GM12878 (cell line): ENCODE measurements at regions not wholly inside any gene's neighbourhood (a gene's known extent, or its start where the extent isn't known, plus 50 kb on each side); places are given as distances from the start of the nearest gene placed in this dataset.

Experiments used
- ATAC-seq: fragments of 200-7000 bp; cut with Tn5 transposase; 3 replicates; pipeline ENCODE4 v1.9.1; 2020; ENCODE audit warnings: mild to moderate bottlenecking, moderate library complexity
- BruUV-seq: library from RNA; stranded (reverse); fragments of 400-500 nt; replicated peaks from 2 replicates; lab custom pipeline; 2021; lab: Mats Ljungman, UMichigan
- CTCF ChIA-PET: fragments of 300-600 bp; sonication (Branson Sonifier 250); formaldehyde crosslinking; extraction: SDS; loops from one replicate; lab custom pipeline; 2021; ENCODE audit warnings: inconsistent platforms; lab: Yijun Ruan, JAX
- POLR2A ChIA-PET: fragments of 350-600 bp; formaldehyde crosslinking; extraction: SDS; loops from one replicate; lab custom pipeline; 2021; ENCODE audit warnings: inconsistent platforms; lab: Charles Lee
- RAD21 ChIA-PET: fragments of 300-600 bp; sonication (Branson Sonifier 250); formaldehyde crosslinking; loops from one replicate; lab custom pipeline; 2023; ENCODE audit warnings: antibody characterized with exemption; ENCODE audit not compliant: unreplicated experiment; lab: Charles Lee
- SMC1A ChIA-PET: fragments of 300-600 bp; sonication (Branson Sonifier 250); formaldehyde crosslinking; loops from one replicate; lab custom pipeline; 2023; ENCODE audit not compliant: unreplicated experiment, uncharacterized antibody; lab: Charles Lee
- DNase-seq: peaks from one replicate; pipeline ENCODE4 v3.0.0-alpha.2; 2011; ENCODE audit warnings: low read depth, low spot score
- FAIRE-seq: peaks from 3 replicates; lab custom pipeline; 2011; peaks lifted over from hg19 to GRCh38; lab: Jason Lieb, UNC
- H2AFZ ChIP-seq: 2 replicates; pipeline ENCODE4 v1.6.0; 2011; ENCODE audit warnings: low read depth, low read length, control low read depth; ENCODE audit not compliant: control insufficient read depth
- H3K27ac ChIP-seq: 2 replicates; pipeline ENCODE4 v1.5.1; 2011; ENCODE audit warnings: control low read depth; ENCODE audit not compliant: control insufficient read depth, insufficient read depth
- H3K27me3 ChIP-seq, 2 experiments: replicated peaks in 1 of 2; 2 replicates each; pipeline versions ENCODE4 v1.6.0 to v1.6.1; 2011; ENCODE audit warnings: low read length in 1 of 2; ENCODE audit not compliant: control insufficient read depth in 2 of 2, insufficient read depth in 2 of 2
- H3K36me3 ChIP-seq, 2 experiments: 2 replicates each; pipeline ENCODE4 v1.5.1; 2011; ENCODE audit warnings: low read length in 1 of 2; ENCODE audit not compliant: control insufficient read depth in 2 of 2, insufficient read depth in 2 of 2
- H3K4me1 ChIP-seq: 2 replicates; pipeline ENCODE4 v1.6.1; 2011; ENCODE audit warnings: mild to moderate bottlenecking, low read length, moderate library complexity, mixed read lengths; ENCODE audit not compliant: control insufficient read depth, insufficient read depth
- H3K4me2 ChIP-seq: 2 replicates; pipeline ENCODE4 v1.6.0; 2011; ENCODE audit warnings: control low read depth; ENCODE audit not compliant: control insufficient read depth, insufficient read depth
- H3K4me3 ChIP-seq: fragments of 200-600 bp; sonication (generic); 2 replicates; pipeline ENCODE4 v1.5.1; 2016
- H3K79me2 ChIP-seq: 2 replicates; pipeline ENCODE4 v1.6.0; 2011; ENCODE audit warnings: low read length; ENCODE audit not compliant: control insufficient read depth, insufficient read depth
- H3K9ac ChIP-seq: 2 replicates; pipeline ENCODE4 v1.8.0; 2011; ENCODE audit warnings: low read length, control low read depth, mixed read lengths; ENCODE audit not compliant: control insufficient read depth, insufficient read depth
- H3K9me3 ChIP-seq: replicated peaks from 3 replicates; pipeline ENCODE4 v1.5.1; 2011; ENCODE audit warnings: mild to moderate bottlenecking, low read length; ENCODE audit not compliant: control insufficient read depth, insufficient read depth
- H4K20me1 ChIP-seq: 2 replicates; pipeline ENCODE4 v1.6.0; 2011; ENCODE audit not compliant: control insufficient read depth, insufficient read depth
- ATF7 ChIP-seq: fragments of 450-650 bp; IDR thresholded peaks from 2 replicates; pipeline ENCODE4 v1.6.1; 2016; ENCODE audit warnings: low read depth, mild to moderate bottlenecking
- FOXM1 ChIP-seq: IDR thresholded peaks from 2 replicates; pipeline ENCODE4 v1.6.1; 2012; ENCODE audit warnings: low read depth, mild to moderate bottlenecking, inconsistent platforms, low read length, moderate library complexity
- HDAC6 ChIP-seq: fragments of 200-600 bp; sonication (generic); IDR thresholded peaks from one replicate; pipeline ENCODE4 v1.8.0; 2017; ENCODE audit warnings: antibody characterized with exemption; ENCODE audit not compliant: unreplicated experiment
- RCOR1 ChIP-seq: conservative IDR thresholded peaks from 2 replicates; pipeline ENCODE4 v1.6.1; 2012; ENCODE audit warnings: low read depth, low read length, improper control_type of control experiment
- RFX5 ChIP-seq: IDR thresholded peaks from 2 replicates; pipeline ENCODE4 v1.6.1; 2011; ENCODE audit warnings: low read depth, low read length, improper control_type of control experiment
- WGBS: methylation state at CpG from one replicate; pipeline ENCODE4 v1.1.6; 2016; ENCODE audit warnings: low lambda C conversion rate; ENCODE audit not compliant: insufficient replicate concordance, insufficient coverage; ENCODE audit errors: missing lambda C conversion rate; 5-methylcytosine and 5-hydroxymethylcytosine counted together
- in situ Hi-C: fragments of 300-500 bp; cut with MboI; formaldehyde crosslinking; loops from 9 replicates; pipeline ENCODE4 v1.14.3; 2018; ENCODE audit warnings: mixed read lengths
- intact Hi-C: fragments of 100-400 bp; cut with micrococcal nuclease; formaldehyde crosslinking; loops from one replicate; pipeline ENCODE4 v1.14.2; 2022; ENCODE audit not compliant: unreplicated experiment

DNA sequence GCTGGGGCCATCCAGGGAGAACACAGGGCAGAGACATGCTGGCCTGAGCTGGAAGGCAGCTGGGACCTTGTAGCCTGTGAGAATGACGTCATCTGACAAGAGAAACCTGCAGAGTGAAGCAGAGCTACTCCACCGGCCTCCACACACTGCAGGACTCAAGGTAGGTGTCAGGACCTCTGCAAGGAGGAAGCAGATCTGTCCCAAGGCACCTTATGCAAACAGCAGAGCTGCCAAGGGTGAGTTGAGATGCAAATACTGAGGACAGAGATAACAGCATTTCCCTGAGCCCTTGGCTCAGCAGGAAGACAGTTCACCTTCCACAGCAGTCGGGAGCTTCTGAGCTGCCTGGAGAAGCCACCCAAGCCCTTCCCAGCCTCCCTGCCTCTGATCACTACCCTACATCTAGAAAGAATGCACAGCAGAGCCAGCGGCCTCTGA lies 51.9 kb upstream of the IGSF9B start:
- H3K9me3 ChIP-seq = no peaks in the 10 kb centered on the region
- 0 out of 2 replicates have a peak, but pooled peaks cover 3% of the 10 kb centered on the region for H3K4me1 ChIP-seq
- in situ Hi-C loops = no loop called here
- WGBS = 2% methylated on average over 4 of the region's 4 CpGs
- CTCF ChIA-PET = no interaction called here
- H3K9ac ChIP-seq = no peak overlapping the region
- H3K27me3 ChIP-seq = peaks cover 4 to 9% of the 10 kb centered on the region in 2 experiments; a peak in 3 of 4 replicates
- H4K20me1 ChIP-seq = no peaks in the 10 kb centered on the region
- H3K36me3 ChIP-seq = no peaks in the 10 kb centered on the region
- H3K79me2 ChIP-seq = no peaks in the 10 kb centered on the region
- POLR2A ChIA-PET = no interaction called here
- SMC1A ChIA-PET = interaction anchor here (0.6 to 1.3 kb wide), 2 partner anchors 10 to 240 kb away, joined by 4 read pairs; no protein-coding TSS in a partner anchor
- intact Hi-C loops = no loop called here
- TF ChIP-seq ATF7 (peak; percentile 84), RCOR1 (no peak), HDAC6 (no peak), FOXM1 (no peak)
- FAIRE-seq (no peak), ATAC-seq (peak; percentile 47), DNase-seq (no peak)
- H3K4me3 ChIP-seq = no peak overlapping the region
- no TSS peak for BruUV-seq
- H3K4me2 ChIP-seq = no peak overlapping the region; the same call in 1 of the 2 replicates
- H3K27ac ChIP-seq = no peak overlapping the region
- no peak overlapping the region for H2AFZ ChIP-seq
- RAD21 ChIA-PET = no interaction called here

DNA sequence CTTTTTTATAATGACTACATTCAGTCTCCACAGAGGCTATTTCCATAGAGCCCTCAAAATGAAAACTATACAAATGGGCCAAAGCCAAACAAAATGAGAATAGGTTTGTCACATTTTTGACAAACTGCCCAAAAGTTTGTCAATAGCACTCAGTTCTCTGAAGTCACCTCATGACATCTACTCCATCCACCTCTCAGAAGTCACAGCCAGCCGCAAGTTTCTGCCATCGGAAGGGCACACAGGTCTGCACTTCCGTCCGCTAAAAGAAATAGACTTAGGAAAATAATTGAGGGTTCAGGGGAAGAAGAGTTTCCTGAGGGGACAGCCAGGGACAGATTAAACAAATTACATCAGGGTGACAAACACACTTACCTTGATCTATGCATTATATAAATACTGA lies 55.4 kb upstream of the JAM3 start:
- DNase-seq (no peak), ATAC-seq (no peak)
- no peak overlapping the region for H3K27ac ChIP-seq
- RAD21 ChIA-PET = no interaction called here
- WGBS = 75% methylated on average over 4 of the region's 4 CpGs
- no peaks in the 10 kb centered on the region for H3K9me3 ChIP-seq
- H4K20me1 ChIP-seq = no peaks in the 10 kb centered on the region
- no peak overlapping the region for H3K4me2 ChIP-seq
- peaks cover 5 to 10% of the 10 kb centered on the region in 2 experiments for H3K27me3 ChIP-seq
- no peak overlapping the region for H3K9ac ChIP-seq
- 0 out of 2 replicates have a peak, but pooled peaks cover 3% of the 10 kb centered on the region for H3K4me1 ChIP-seq
- in situ Hi-C loops = no loop called here
- no peak overlapping the region for H3K4me3 ChIP-seq
- intact Hi-C loops = no loop called here
- TF ChIP-seq RFX5 = no peak
- TF ChIP-seq, all 136 proteins: peak for 0
- no peak for FAIRE-seq
- no peaks in the 10 kb centered on the region for H3K79me2 ChIP-seq
- CTCF ChIA-PET = no interaction called here
- POLR2A ChIA-PET = no interaction called here
- no peak overlapping the region for H2AFZ ChIP-seq
- BruUV-seq = no TSS peak
- H3K36me3 ChIP-seq = no peaks in the 10 kb centered on the region
- SMC1A ChIA-PET = no interaction called here
